Activated T-cell treated with anti-CD3 and anti-CD28 coated beads, Interleukin-2, amount 50 U/mL, for 72 hours (primary cell): ENCODE measurements at regions not wholly inside any gene's neighbourhood (a gene's known extent, or its start where the extent isn't known, plus 50 kb on each side); places are given as distances from the start of the nearest gene placed in this dataset.

Experiments used
- ATAC-seq, 2 donors: fragments of 150-1000 bp; cut with Tn5 transposase; replicated peaks in 1 of 2; 2 replicates each; pipeline ENCODE4 v1.10.0; 2021; ENCODE audit warnings: moderate library complexity in 2 of 2, mild to moderate bottlenecking in 1 of 2
- DNase-seq, 2 donors: peaks; one replicate each; pipeline ENCODE4 v3.0.0; 2021 to 2022; ENCODE audit warnings: mixed read lengths in 1 of 2
- H3K27ac Mint-ChIP-seq: one replicate; pipeline ENCODE4 v1.8.0; 2022; ENCODE audit warnings: mild to moderate bottlenecking, moderate library complexity, mixed read lengths
- H3K27me3 Mint-ChIP-seq: one replicate; pipeline ENCODE4 v1.8.0; 2022; ENCODE audit warnings: low read depth, mixed read lengths
- H3K36me3 Mint-ChIP-seq, 2 donors: one replicate each; pipeline ENCODE4 v1.8.0; 2022; ENCODE audit warnings: mixed read lengths in 2 of 2, mild to moderate bottlenecking in 1 of 2; ENCODE audit not compliant: insufficient read depth in 2 of 2
- H3K4me1 Mint-ChIP-seq: one replicate; pipeline ENCODE4 v1.8.0; 2022; ENCODE audit warnings: low read depth, mixed read lengths
- H3K4me3 Mint-ChIP-seq, 2 donors: one replicate each; pipeline ENCODE4 v1.8.0; 2022; ENCODE audit warnings: mild to moderate bottlenecking in 2 of 2, mixed read lengths in 2 of 2, moderate library complexity in 2 of 2
- H3K9me3 Mint-ChIP-seq, 2 donors: one replicate each; pipeline ENCODE4 v1.8.0; 2022; ENCODE audit warnings: mixed read lengths in 2 of 2

DNA sequence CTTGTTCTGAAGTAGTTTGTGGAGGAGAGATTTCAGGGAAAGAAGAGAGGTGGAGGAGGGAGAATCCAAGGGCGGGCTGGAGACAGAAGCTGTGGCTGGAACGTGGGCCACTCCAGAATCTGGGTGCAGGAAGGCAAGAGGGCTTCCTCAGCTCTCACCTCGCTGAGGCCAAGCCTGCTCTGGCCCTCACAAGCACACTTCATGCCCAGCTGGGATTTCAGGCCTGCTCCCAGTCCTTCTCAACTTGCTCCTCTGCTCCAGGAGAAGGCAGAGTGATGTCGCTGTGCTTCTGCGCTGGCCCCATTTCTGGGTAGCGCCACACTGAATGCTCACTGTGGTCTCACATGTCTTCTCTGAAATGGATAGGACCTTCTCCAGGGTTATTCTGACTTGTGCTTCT, 328.8 kb downstream of the FGF9 start:
- DNase-seq = no peak
- Mint-ChIP-seq H3K27me3 (no peaks in the 10 kb centered on the region), H3K9me3 (no peaks in the 10 kb centered on the region), H3K36me3 (no peaks in the 10 kb centered on the region), H3K27ac (no peak overlapping the region), H3K4me3 (no peak overlapping the region), H3K4me1 (no peaks in the 10 kb centered on the region)
- ATAC-seq = no peak

- no peaks in the 10 kb centered on the region for H3K4me1 Mint-ChIP-seq
- H3K9me3 Mint-ChIP-seq = no peaks in the 10 kb centered on the region
- no peaks in the 10 kb centered on the region for H3K36me3 Mint-ChIP-seq
- ATAC-seq (no peak), DNase-seq (no peak)
- H3K4me3 Mint-ChIP-seq = no peak overlapping the region
- H3K27me3 Mint-ChIP-seq = no peaks in the 10 kb centered on the region
- no peak overlapping the region for H3K27ac Mint-ChIP-seq
Measured at GRCh38 chr13:22000191-22000590, 329.3 kb downstream of the FGF9 start.

DNA sequence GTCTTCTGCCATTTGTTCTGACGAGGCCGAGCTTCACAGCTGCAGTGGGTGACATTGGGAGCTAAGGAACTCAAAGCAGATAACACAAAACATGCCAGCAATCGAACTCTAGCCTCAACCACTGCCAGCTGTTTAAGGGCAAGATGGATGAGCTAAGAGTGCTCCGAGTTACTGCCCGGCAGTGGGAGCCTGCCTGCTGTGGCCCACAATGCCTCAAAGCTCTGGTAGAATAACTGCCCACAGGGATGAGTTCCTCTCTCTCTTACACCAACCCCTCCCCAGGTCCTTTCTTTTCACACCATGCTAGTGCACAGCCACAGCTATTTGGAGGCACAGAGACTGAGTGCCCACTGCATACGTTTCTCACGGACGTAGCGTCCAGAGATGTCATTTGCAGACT, 330.5 kb downstream of the FGF9 start:
- no peaks in the 10 kb centered on the region for H3K27me3 Mint-ChIP-seq
- H3K27ac Mint-ChIP-seq = no peak overlapping the region
- ATAC-seq = no peak
- no peak for DNase-seq
- no peak overlapping the region for H3K4me3 Mint-ChIP-seq
- no peaks in the 10 kb centered on the region for H3K9me3 Mint-ChIP-seq
- no peaks in the 10 kb centered on the region for H3K4me1 Mint-ChIP-seq
- H3K36me3 Mint-ChIP-seq = no peaks in the 10 kb centered on the region

DNA sequence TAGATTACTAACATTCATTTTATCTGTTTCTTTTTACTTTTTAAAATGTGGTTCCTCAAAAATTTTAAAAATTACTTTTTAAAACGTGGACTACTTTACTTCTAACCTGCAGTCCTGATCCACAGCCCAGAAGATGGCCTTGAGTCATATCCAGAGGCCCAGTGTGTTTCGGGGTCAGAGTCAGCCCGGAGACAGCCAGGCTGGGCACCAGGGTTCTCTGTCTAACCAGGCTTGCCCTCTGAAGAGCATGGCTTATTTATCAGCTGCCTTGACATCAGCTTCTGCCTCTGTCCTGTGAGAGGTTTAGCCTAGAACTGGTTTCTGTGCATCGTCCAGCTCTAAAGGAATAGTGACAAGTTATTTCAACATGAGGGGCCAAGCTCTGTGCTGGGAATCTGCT, 332.0 kb downstream of the FGF9 start:
- no peak for ATAC-seq
- Mint-ChIP-seq H3K27ac (no peak overlapping the region), H3K4me1 (no peaks in the 10 kb centered on the region), H3K4me3 (no peak overlapping the region), H3K9me3 (peaks cover 1 to 2% of the 10 kb centered on the region in 2 donors), H3K27me3 (no peaks in the 10 kb centered on the region), H3K36me3 (peaks cover under 1% of the 10 kb centered on the region in 2 donors)
- no peak for DNase-seq

DNA sequence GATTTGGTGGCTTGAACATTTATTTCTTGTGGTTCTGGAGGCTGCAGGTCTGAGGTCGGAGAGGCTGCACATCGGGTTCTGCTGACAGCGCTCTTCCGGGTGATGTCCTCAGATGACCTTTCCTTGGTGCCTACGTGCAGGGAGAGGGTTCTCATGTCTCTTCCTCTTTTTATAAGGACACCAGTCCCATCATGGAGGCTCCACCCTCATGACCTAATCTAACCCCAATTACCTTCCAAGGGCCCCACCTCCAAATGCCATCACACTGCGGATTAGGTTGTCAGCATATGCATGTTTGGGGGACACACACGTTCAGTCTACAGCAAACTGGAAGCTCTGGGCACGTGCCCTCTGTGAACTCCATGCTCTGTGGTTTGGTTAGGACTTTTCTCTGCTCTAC, 338.6 kb downstream of the FGF9 start:
- H3K4me1 Mint-ChIP-seq = no peaks in the 10 kb centered on the region
- H3K4me3 Mint-ChIP-seq = no peak overlapping the region
- H3K36me3 Mint-ChIP-seq = peaks cover 2 to 3% of the 10 kb centered on the region in 2 donors
- no peak for DNase-seq
- no peaks in the 10 kb centered on the region for H3K27me3 Mint-ChIP-seq
- no peak for ATAC-seq
- H3K9me3 Mint-ChIP-seq = peaks cover 4 to 5% of the 10 kb centered on the region in 2 donors
- H3K27ac Mint-ChIP-seq = no peak overlapping the region

DNA sequence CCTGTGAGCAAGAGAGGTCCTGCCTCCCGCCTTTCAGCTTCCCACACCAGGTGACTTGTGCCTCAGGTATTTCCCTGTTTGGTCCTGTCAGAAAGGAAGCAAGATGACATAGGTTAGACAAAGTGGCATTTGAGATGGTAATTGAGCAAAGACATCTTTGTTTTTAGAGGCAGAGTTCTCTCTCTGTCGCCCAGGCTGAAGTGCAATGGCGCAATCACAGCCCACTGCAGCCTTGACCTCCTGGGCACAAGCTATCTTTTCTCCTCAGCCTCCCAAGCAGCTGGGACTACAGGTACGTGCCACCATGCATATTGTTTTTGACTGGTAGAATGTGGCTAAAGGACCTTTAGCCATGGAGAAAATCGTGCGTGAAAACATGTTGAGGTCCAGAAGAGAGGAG, 339.1 kb downstream of the FGF9 start:
- DNase-seq (no peak), ATAC-seq (no peak)
- Mint-ChIP-seq H3K27ac (no peak overlapping the region), H3K4me1 (no peaks in the 10 kb centered on the region), H3K27me3 (no peaks in the 10 kb centered on the region), H3K36me3 (peaks cover 2 to 3% of the 10 kb centered on the region in 2 donors), H3K9me3 (peaks cover 4 to 5% of the 10 kb centered on the region in 2 donors), H3K4me3 (no peak overlapping the region)

DNA sequence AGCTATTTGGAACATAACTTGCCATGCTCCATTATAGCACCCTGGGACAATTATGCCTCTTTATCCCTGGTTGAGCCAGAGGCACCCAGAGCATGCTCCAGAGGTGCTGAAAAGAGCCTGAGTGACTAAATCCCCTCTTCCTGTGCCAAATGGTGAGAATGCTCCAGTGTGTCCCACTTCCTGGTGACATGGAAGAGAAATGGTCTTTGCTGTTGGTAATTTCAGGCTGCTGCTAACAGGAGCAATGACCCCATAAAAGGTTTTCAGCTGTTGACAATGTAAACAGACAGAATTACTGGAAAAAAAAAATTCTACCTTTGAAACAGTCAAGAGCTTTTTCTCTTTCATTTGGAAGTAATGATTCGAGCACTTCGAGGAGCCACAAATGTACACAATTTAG, 341.8 kb downstream of the FGF9 start:
- DNase-seq (no peak), ATAC-seq (no peak)
- no peaks in the 10 kb centered on the region for H3K27me3 Mint-ChIP-seq
- peaks cover 3 to 4% of the 10 kb centered on the region in 2 donors for H3K9me3 Mint-ChIP-seq
- peaks cover 2 to 3% of the 10 kb centered on the region in 2 donors for H3K36me3 Mint-ChIP-seq
- H3K27ac Mint-ChIP-seq = no peak overlapping the region
- no peak overlapping the region for H3K4me3 Mint-ChIP-seq
- peaks cover 7% of the 10 kb centered on the region for H3K4me1 Mint-ChIP-seq

DNA sequence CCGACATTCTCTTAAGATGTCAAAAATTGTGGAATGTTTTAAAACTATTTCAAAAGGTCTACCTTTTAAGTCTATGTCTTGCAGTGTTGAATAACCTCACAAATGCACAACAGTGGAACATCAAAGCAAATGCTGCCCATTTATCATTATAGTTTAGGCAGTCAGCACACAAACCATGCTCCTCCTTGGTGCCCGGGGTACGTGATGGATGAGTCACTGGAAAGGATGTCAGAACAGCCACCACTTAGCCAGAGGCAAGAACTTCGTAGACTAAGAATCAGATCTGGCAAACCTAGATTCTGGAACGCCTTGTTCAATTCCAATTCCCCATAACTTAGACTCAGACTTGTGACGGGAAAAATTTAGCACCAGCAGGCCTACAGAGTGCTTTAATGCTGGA, 343.6 kb downstream of the FGF9 start:
- no peaks in the 10 kb centered on the region for H3K9me3 Mint-ChIP-seq
- DNase-seq (no peak), ATAC-seq (no peak)
- H3K4me3 Mint-ChIP-seq = no peak overlapping the region
- H3K36me3 Mint-ChIP-seq = no peaks in the 10 kb centered on the region
- peaks cover 13% of the 10 kb centered on the region for H3K4me1 Mint-ChIP-seq
- no peak overlapping the region for H3K27ac Mint-ChIP-seq
- H3K27me3 Mint-ChIP-seq = no peaks in the 10 kb centered on the region

DNA sequence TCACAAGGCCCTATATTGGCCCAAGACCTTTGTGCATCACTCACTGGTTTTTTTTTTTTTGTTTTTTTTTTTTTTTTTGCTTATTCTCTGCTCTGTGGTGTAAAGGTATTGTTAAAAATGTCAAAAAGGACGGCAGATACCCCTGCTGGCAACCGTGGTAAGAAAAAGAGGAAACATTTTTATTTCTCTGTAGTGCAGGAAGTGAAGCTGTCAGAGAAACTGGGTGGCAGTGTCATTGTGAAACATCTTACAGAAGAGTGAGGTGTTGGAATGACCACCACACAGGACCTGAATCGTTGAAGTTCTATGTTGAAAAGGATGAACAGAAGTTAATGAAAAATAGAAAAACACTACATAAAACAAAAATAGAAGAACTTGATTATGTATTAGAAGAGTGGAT, 346.4 kb downstream of the FGF9 start:
- Mint-ChIP-seq H3K36me3 (no peaks in the 10 kb centered on the region), H3K4me1 (peaks cover 13% of the 10 kb centered on the region), H3K27ac (no peak overlapping the region), H3K9me3 (no peaks in the 10 kb centered on the region), H3K4me3 (no peak overlapping the region), H3K27me3 (no peaks in the 10 kb centered on the region)
- DNase-seq (peak in 1 of 2 donors; percentile 5), ATAC-seq (peak; percentile 40 to 65)

- Mint-ChIP-seq H3K27ac (no peak overlapping the region), H3K4me3 (no peak overlapping the region), H3K27me3 (no peaks in the 10 kb centered on the region), H3K36me3 (no peaks in the 10 kb centered on the region), H3K9me3 (no peaks in the 10 kb centered on the region), H3K4me1 (peaks cover 13% of the 10 kb centered on the region)
- no peak for DNase-seq
- peak; percentile 44 to 72 for ATAC-seq
Measured at GRCh38 chr13:22018076-22018835, 347.4 kb downstream of the FGF9 start.

GRCh38 chr13:22018836-22019210, 347.9 kb downstream of the FGF9 start:
- H3K27ac Mint-ChIP-seq = no peak overlapping the region

GRCh38 chr13:22024381-22024994, 353.6 kb downstream of the FGF9 start:
- no peaks in the 10 kb centered on the region for H3K9me3 Mint-ChIP-seq
- no peak for DNase-seq
- no peak overlapping the region for H3K27ac Mint-ChIP-seq
- peaks cover 7% of the 10 kb centered on the region for H3K27me3 Mint-ChIP-seq
- H3K36me3 Mint-ChIP-seq = no peaks in the 10 kb centered on the region
- no peaks in the 10 kb centered on the region for H3K4me1 Mint-ChIP-seq
- ATAC-seq = peak; percentile 21 to 44
- H3K4me3 Mint-ChIP-seq = no peak overlapping the region

More at GRCh38 chr13:22018836-22019210, 347.9 kb downstream of the FGF9 start:
- peak; percentile 36 to 62 for ATAC-seq
- Mint-ChIP-seq H3K36me3 (no peaks in the 10 kb centered on the region), H3K9me3 (no peaks in the 10 kb centered on the region), H3K4me1 (peaks cover 13% of the 10 kb centered on the region), H3K4me3 (no peak overlapping the region), H3K27me3 (no peaks in the 10 kb centered on the region)
- no peak for DNase-seq

- Mint-ChIP-seq H3K4me3 (no peak overlapping the region), H3K27ac (no peak overlapping the region), H3K36me3 (no peaks in the 10 kb centered on the region), H3K4me1 (no peaks in the 10 kb centered on the region), H3K27me3 (peaks cover 7% of the 10 kb centered on the region), H3K9me3 (no peaks in the 10 kb centered on the region)
- ATAC-seq (no peak), DNase-seq (no peak)
Measured at GRCh38 chr13:22027566-22027965, 356.7 kb downstream of the FGF9 start.

- no peaks in the 10 kb centered on the region for H3K36me3 Mint-ChIP-seq
- H3K4me3 Mint-ChIP-seq = no peak overlapping the region
- no peak overlapping the region for H3K27ac Mint-ChIP-seq
- H3K9me3 Mint-ChIP-seq = no peaks in the 10 kb centered on the region
- no peaks in the 10 kb centered on the region for H3K4me1 Mint-ChIP-seq
- ATAC-seq (no peak), DNase-seq (no peak)
- peaks cover 7% of the 10 kb centered on the region for H3K27me3 Mint-ChIP-seq
Measured at GRCh38 chr13:22028831-22029230, 358.0 kb downstream of the FGF9 start.
